ENCODE measurements at regions not wholly inside any gene's neighbourhood (a gene's known extent, or its start where the extent isn't known, plus 50 kb on each side); places are given as distances from the start of the nearest gene placed in this dataset.

GRCh38 chr2:173448938-173449471 lies 94.3 kb downstream of the CDCA7 start (continued):
- TF ChIP-seq ZNF746 (CRISPR knock-in tag; IDR thresholded peaks at IDR 0.05) = 0 out of 2 replicates have a peak, but pooled peaks have one; percentile 39
- 0 out of 2 replicates have a peak, but pooled peaks have one; percentile 19 for TF ChIP-seq HBP1 (CRISPR knock-in tag; IDR thresholded peaks at IDR 0.05; ENCODE audit: low read depth)
- no peak for TF ChIP-seq ZNF275 (CRISPR knock-in tag; IDR thresholded peaks at IDR 0.05; ENCODE audit: borderline replicate concordance)
- peak; percentile 52; the same call in 1 of the 2 replicates for TF ChIP-seq PHF8 (CRISPR knock-in tag; IDR thresholded peaks at IDR 0.05)
- no peak for TF ChIP-seq ATF3 (CRISPR knock-in tag; IDR thresholded peaks at IDR 0.05)
- no peak for TF ChIP-seq JUND (CRISPR knock-in tag; IDR thresholded peaks at IDR 0.05)
- peak; percentile 34; the same call in 1 of the 2 replicates for TF ChIP-seq SALL1 (CRISPR knock-in tag; IDR thresholded peaks at IDR 0.05)
- no peak for TF ChIP-seq ZNF251 (CRISPR knock-in tag; IDR thresholded peaks at IDR 0.05)
- peak; percentile 50; the same call in 1 of the 2 replicates for TF ChIP-seq SAP130 (CRISPR knock-in tag; IDR thresholded peaks at IDR 0.05; ENCODE audit: low read depth)
- TF ChIP-seq BORCS8-MEF2B (CRISPR knock-in tag; IDR thresholded peaks at IDR 0.05) = peak; percentile 38; the same call in 1 of the 2 replicates
- TF ChIP-seq PHF5A (CRISPR knock-in tag; IDR thresholded peaks at IDR 0.05; ENCODE audit: low read depth, unreplicated experiment) = no peak
- TF ChIP-seq SALL2 (CRISPR knock-in tag; IDR thresholded peaks at IDR 0.05) = no peak
- TF ChIP-seq ZNF792 (CRISPR knock-in tag; IDR thresholded peaks at IDR 0.05) = no peak
- TF ChIP-seq ZNF580 (CRISPR knock-in tag; IDR thresholded peaks at IDR 0.05; ENCODE audit: borderline replicate concordance, low read depth) = 0 out of 2 replicates have a peak, but pooled peaks have one; percentile 50
- TF ChIP-seq CSRNP1 (CRISPR knock-in tag; IDR thresholded peaks at IDR 0.05) = peak; percentile 35; the same call in 1 of the 2 replicates
- TF ChIP-seq SNAPC2 (CRISPR knock-in tag; IDR thresholded peaks at IDR 0.05) = no peak
- peak; percentile 47; the same call in 1 of the 2 replicates for TF ChIP-seq ERF (CRISPR knock-in tag; IDR thresholded peaks at IDR 0.05)
- no peak for TF ChIP-seq HMGA1 (CRISPR knock-in tag; conservative IDR thresholded peaks at IDR 0.05)
- TF ChIP-seq RNF2 (conservative IDR thresholded peaks at IDR 0.05; ENCODE audit: low read depth) = peak; percentile 42; the same call in 1 of the 2 replicates
- TF ChIP-seq U2AF2 (IDR thresholded peaks at IDR 0.05; ENCODE audit: low read depth, low read length) = no peak
- TF ChIP-seq BCL6 (CRISPR knock-in tag; IDR thresholded peaks at IDR 0.05) = no peak
- no peak for TF ChIP-seq ZSCAN9 (CRISPR knock-in tag; IDR thresholded peaks at IDR 0.05; ENCODE audit: borderline replicate concordance)
- peak; percentile 34; the same call in 1 of the 2 replicates for TF ChIP-seq ZFY (CRISPR knock-in tag; IDR thresholded peaks at IDR 0.05)
- no peak for TF ChIP-seq ZIK1 (CRISPR knock-in tag; IDR thresholded peaks at IDR 0.05; ENCODE audit: borderline replicate concordance, low read depth)
- no peak for TF ChIP-seq ZNF75D (CRISPR knock-in tag; IDR thresholded peaks at IDR 0.05; ENCODE audit: borderline replicate concordance)
- 0 out of 2 replicates have a peak, but pooled peaks have one; percentile 33 for TF ChIP-seq ZNF710 (CRISPR knock-in tag; IDR thresholded peaks at IDR 0.05; ENCODE audit: borderline replicate concordance)

All from HepG2 (cell line).